Fibroblast of lung (primary cell): ENCODE measurements at regions not wholly inside any gene's neighbourhood (a gene's known extent, or its start where the extent isn't known, plus 50 kb on each side); places are given as distances from the start of the nearest gene placed in this dataset.

Experiments
- CTCF ChIP-seq, 2 donors: IDR thresholded peaks in 1 of 2; conservative IDR thresholded peaks in 1 of 2; 1 replicate in 1 of 2; 2 replicates in 1 of 2; pipeline ENCODE4 v1.5.1; 2011 to 2012; ENCODE audit warnings: low read length in 2 of 2, control low read depth in 1 of 2, inconsistent platforms in 1 of 2, low read depth in 1 of 2, mild to moderate bottlenecking in 1 of 2
- EZH2 ChIP-seq: IDR thresholded peaks from 2 replicates; pipeline ENCODE4 v1.5.1; 2012; ENCODE audit warnings: low read length, control low read depth, mild to moderate bottlenecking; ENCODE audit errors: missing control alignments

DNA sequence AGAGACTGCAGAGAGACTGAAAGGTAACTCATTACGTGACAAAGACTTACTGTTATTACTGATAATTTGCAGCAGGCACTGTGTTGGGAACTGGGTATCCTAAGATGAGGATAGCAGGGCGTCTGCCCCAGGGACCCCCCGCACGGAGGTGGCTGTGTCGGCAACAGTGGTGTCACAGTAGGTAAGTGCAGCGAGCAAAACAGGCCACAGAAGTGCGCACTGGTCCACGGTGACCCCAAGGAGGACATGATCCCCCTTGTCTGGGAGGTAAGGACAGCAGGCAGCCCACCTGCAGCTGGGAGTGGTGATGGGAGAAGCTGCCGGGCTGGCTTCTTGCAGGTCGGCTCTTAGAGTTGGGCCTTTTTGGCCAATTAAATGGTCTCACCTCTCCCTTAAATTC lies 82.9 kb downstream of the FAM43A start:
- no peak for TF ChIP-seq CTCF (conservative IDR thresholded peaks at IDR 0.05 in 1 of 2, IDR thresholded peaks at IDR 0.05 in 1 of 2; ENCODE audit: low read depth in 1 of 2, low read length in 2 of 2)
- no peak for TF ChIP-seq EZH2
